ENCODE measurements at regions not wholly inside any gene's neighbourhood (a gene's known extent, or its start where the extent isn't known, plus 50 kb on each side); places are given as distances from the start of the nearest gene placed in this dataset.
A peak's percentile ranks its signal among the peaks of the same experiment; 100 is the strongest.

DNA sequence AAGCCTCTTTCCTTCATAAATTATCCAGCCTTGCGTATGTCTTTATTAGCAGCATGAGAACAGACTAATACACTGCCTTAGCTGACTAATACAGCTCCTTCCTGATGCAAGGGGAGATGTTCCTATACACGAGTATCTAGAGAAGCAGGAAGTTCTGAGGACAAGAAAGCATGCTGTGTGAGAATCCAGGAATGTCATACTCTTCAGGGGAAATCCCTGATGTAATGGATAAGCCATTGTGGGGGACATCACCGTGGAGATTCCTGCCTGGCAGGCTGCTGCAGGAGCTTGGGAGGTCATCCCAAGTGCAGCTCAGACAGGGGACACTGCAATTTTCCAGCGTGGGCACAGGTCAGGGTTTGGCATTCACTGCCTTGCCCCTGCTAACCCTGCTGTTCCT, 476.9 kb downstream of the NR2F2 start (continued):
- TF ChIP-seq SRSF1 (optimal IDR thresholded peaks at IDR 0.05; ENCODE audit: low read depth, low read length): no peak

GRCh38 chr15:96817900-96818299, 487.4 kb downstream of the NR2F2 start:
- ChIA-PET CTCF (ENCODE audit: low intra/inter-chr PET ratio, low total read pairs) (no interaction called here), POLR2A (no interaction called here)
- intact Hi-C loops (cut with micrococcal nuclease; ENCODE audit: unreplicated experiment) (loop anchor here (5.0 kb wide), 1 partner anchor 559 kb away; no protein-coding TSS in a partner anchor), in situ Hi-C loops (cut with HindIII; ENCODE audit: extremely low pct_ligation_motif_present, low pct_unique_long_range_greater_than_20kb) (no loop called here)
- no peak overlapping the region for H3K4me2 ChIP-seq (ENCODE audit: low read depth, low read length)
- no peak overlapping the region for H2AFZ ChIP-seq (ENCODE audit: low read length)
- no peaks in the 10 kb centered on the region for H3K4me1 ChIP-seq (ENCODE audit: insufficient read depth, low read length)
- no peaks in the 10 kb centered on the region for H3K36me3 ChIP-seq (replicated peaks in 1 of 2; ENCODE audit: control insufficient read depth in 1 of 2, insufficient read depth in 2 of 2, low read length in 2 of 2)
- no peaks in the 10 kb centered on the region for H3K79me2 ChIP-seq (ENCODE audit: insufficient read depth, low read length)
- H3K4me3 ChIP-seq (replicated peaks in 1 of 3; ENCODE audit: insufficient read depth in 1 of 3, low read depth in 2 of 3, low read length in 3 of 3): no peak overlapping the region
- no peaks in the 10 kb centered on the region for H4K20me1 ChIP-seq (ENCODE audit: insufficient read depth, low read length)
- TF ChIP-seq CBX5 (CRISPR knock-in tag; IDR thresholded peaks at IDR 0.05; ENCODE audit: borderline replicate concordance) (no peak), GZF1 (CRISPR knock-in tag; IDR thresholded peaks at IDR 0.05) (no peak), ZNF678 (CRISPR knock-in tag; IDR thresholded peaks at IDR 0.05) (no peak), MAFK (conservative IDR thresholded peaks at IDR 0.05 in 1 of 2, IDR thresholded peaks at IDR 0.05 in 1 of 2; ENCODE audit: low read length in 2 of 2) (peak; percentile 59 to 60; a peak in 3 of 4 replicates), ZNF337 (CRISPR knock-in tag; IDR thresholded peaks at IDR 0.05; ENCODE audit: borderline replicate concordance, low read depth) (no peak), ZNF720 (CRISPR knock-in tag; IDR thresholded peaks at IDR 0.05) (no peak), ZNF619 (CRISPR knock-in tag; IDR thresholded peaks at IDR 0.05) (no peak), KLF13 (CRISPR knock-in tag; IDR thresholded peaks at IDR 0.05) (no peak), ZNF44 (CRISPR knock-in tag; IDR thresholded peaks at IDR 0.05) (no peak), MAFF (IDR thresholded peaks at IDR 0.05; ENCODE audit: low read depth, low read length) (peak; percentile 44; the same call in 1 of the 2 replicates), SMAD3 (CRISPR knock-in tag; IDR thresholded peaks at IDR 0.05) (no peak), SRY (CRISPR knock-in tag; IDR thresholded peaks at IDR 0.05) (no peak), ERF (CRISPR knock-in tag; IDR thresholded peaks at IDR 0.05) (no peak), RBM22 (optimal IDR thresholded peaks at IDR 0.05; ENCODE audit: low read length) (no peak), JUN (CRISPR knock-in tag; IDR thresholded peaks at IDR 0.05) (no peak), HNRNPL (IDR thresholded peaks at IDR 0.05; ENCODE audit: low read depth, low read length) (no peak), BRF2 (CRISPR knock-in tag; IDR thresholded peaks at IDR 0.05) (no peak)
- TF ChIP-seq, protein P1, sequence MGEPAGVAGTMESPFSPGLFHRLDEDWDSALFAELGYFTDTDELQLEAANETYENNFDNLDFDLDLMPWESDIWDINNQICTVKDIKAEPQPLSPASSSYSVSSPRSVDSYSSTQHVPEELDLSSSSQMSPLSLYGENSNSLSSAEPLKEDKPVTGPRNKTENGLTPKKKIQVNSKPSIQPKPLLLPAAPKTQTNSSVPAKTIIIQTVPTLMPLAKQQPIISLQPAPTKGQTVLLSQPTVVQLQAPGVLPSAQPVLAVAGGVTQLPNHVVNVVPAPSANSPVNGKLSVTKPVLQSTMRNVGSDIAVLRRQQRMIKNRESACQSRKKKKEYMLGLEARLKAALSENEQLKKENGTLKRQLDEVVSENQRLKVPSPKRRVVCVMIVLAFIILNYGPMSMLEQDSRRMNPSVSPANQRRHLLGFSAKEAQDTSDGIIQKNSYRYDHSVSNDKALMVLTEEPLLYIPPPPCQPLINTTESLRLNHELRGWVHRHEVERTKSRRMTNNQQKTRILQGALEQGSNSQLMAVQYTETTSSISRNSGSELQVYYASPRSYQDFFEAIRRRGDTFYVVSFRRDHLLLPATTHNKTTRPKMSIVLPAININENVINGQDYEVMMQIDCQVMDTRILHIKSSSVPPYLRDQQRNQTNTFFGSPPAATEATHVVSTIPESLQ (CRISPR knock-in tag; conservative IDR thresholded peaks at IDR 0.05): no peak
- H3K9me3 ChIP-seq (ENCODE audit: low read length): no peaks in the 10 kb centered on the region
- BruUV-seq (replicated peaks): no TSS peak
- no peaks in the 10 kb centered on the region; a peak in 1 of 5 replicates for H3K27me3 ChIP-seq (ENCODE audit: control insufficient read depth in 1 of 2, insufficient read depth in 2 of 2, low read length in 2 of 2)
- no peak for DNase-seq (ENCODE audit: low spot score)
- FAIRE-seq: no peak
- no peak overlapping the region for H3K27ac ChIP-seq (ENCODE audit: extremely low read length, insufficient read depth, low read length)
- H3K9ac ChIP-seq (ENCODE audit: insufficient read depth, low read depth, low read length): no peak overlapping the region
- ATAC-seq: no peak
- WGBS (ENCODE audit: low lambda C conversion rate): 3% methylated on average over 2 of the region's 2 CpGs

Measured in HepG2 (cell line).